ENCODE measurements at regions not wholly inside any gene's neighbourhood (a gene's known extent, or its start where the extent isn't known, plus 50 kb on each side); places are given as distances from the start of the nearest gene placed in this dataset.

- WGBS: 76% methylated on average over 3 of the region's 3 CpGs
- no peaks in the 10 kb centered on the region for H3K4me1 ChIP-seq
- H3K36me3 ChIP-seq: no peaks in the 10 kb centered on the region
Observed at GRCh38 chr7:68020102-68020501, 1023.5 kb downstream of the TYW1 start.

GRCh38 chr7:68025369-68025768, 1028.7 kb downstream of the TYW1 start:
- no peaks in the 10 kb centered on the region for H3K4me1 ChIP-seq
- H3K27me3 ChIP-seq: no peaks in the 10 kb centered on the region
- no peak for TF ChIP-seq POLR2AphosphoS5 (IDR thresholded peaks at IDR 0.05)
- no peak for TF ChIP-seq POLR2A (IDR thresholded peaks at IDR 0.05)
- TF ChIP-seq, protein P1, sequence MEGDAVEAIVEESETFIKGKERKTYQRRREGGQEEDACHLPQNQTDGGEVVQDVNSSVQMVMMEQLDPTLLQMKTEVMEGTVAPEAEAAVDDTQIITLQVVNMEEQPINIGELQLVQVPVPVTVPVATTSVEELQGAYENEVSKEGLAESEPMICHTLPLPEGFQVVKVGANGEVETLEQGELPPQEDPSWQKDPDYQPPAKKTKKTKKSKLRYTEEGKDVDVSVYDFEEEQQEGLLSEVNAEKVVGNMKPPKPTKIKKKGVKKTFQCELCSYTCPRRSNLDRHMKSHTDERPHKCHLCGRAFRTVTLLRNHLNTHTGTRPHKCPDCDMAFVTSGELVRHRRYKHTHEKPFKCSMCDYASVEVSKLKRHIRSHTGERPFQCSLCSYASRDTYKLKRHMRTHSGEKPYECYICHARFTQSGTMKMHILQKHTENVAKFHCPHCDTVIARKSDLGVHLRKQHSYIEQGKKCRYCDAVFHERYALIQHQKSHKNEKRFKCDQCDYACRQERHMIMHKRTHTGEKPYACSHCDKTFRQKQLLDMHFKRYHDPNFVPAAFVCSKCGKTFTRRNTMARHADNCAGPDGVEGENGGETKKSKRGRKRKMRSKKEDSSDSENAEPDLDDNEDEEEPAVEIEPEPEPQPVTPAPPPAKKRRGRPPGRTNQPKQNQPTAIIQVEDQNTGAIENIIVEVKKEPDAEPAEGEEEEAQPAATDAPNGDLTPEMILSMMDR (IDR thresholded peaks at IDR 0.05): no peak
- TF ChIP-seq EP300 (IDR thresholded peaks at IDR 0.05): no peak
- H3K27ac ChIP-seq: no peak overlapping the region
- no peak for DNase-seq (ENCODE audit: low spot score in 2 of 2)
- H3K36me3 ChIP-seq: no peaks in the 10 kb centered on the region
- H3K9me3 ChIP-seq: no peaks in the 10 kb centered on the region
- no peak overlapping the region for H3K4me3 ChIP-seq

More at GRCh38 chr7:68020102-68020501, 1023.5 kb downstream of the TYW1 start:
- DNase-seq (ENCODE audit: low spot score in 2 of 2): no peak
- Histone ChIP-seq H3K9me3 (no peaks in the 10 kb centered on the region), H3K4me3 (no peak overlapping the region), H3K27me3 (no peaks in the 10 kb centered on the region), H3K27ac (no peak overlapping the region)
- TF ChIP-seq POLR2A (IDR thresholded peaks at IDR 0.05) (no peak), EP300 (IDR thresholded peaks at IDR 0.05) (no peak), POLR2AphosphoS5 (IDR thresholded peaks at IDR 0.05) (no peak)
- TF ChIP-seq, protein P1 (IDR thresholded peaks at IDR 0.05): no peak

GRCh38 chr7:68030530-68030929, 1033.9 kb downstream of the TYW1 start:
- no peaks in the 10 kb centered on the region for H3K36me3 ChIP-seq
- no peak overlapping the region for H3K4me3 ChIP-seq
- no peaks in the 10 kb centered on the region for H3K9me3 ChIP-seq
- H3K27ac ChIP-seq: no peak overlapping the region
- TF ChIP-seq, protein P1 (IDR thresholded peaks at IDR 0.05): no peak
- TF ChIP-seq POLR2A (IDR thresholded peaks at IDR 0.05) (no peak), EP300 (IDR thresholded peaks at IDR 0.05) (no peak), POLR2AphosphoS5 (IDR thresholded peaks at IDR 0.05) (no peak)
- no peaks in the 10 kb centered on the region for H3K4me1 ChIP-seq
- peak in 1 of 2 donors; percentile 37 for DNase-seq (ENCODE audit: low spot score in 2 of 2)
- H3K27me3 ChIP-seq: no peaks in the 10 kb centered on the region
- whole genome bisulfite sequencing: 75% methylated on average over 3 of the region's 3 CpGs

DNA sequence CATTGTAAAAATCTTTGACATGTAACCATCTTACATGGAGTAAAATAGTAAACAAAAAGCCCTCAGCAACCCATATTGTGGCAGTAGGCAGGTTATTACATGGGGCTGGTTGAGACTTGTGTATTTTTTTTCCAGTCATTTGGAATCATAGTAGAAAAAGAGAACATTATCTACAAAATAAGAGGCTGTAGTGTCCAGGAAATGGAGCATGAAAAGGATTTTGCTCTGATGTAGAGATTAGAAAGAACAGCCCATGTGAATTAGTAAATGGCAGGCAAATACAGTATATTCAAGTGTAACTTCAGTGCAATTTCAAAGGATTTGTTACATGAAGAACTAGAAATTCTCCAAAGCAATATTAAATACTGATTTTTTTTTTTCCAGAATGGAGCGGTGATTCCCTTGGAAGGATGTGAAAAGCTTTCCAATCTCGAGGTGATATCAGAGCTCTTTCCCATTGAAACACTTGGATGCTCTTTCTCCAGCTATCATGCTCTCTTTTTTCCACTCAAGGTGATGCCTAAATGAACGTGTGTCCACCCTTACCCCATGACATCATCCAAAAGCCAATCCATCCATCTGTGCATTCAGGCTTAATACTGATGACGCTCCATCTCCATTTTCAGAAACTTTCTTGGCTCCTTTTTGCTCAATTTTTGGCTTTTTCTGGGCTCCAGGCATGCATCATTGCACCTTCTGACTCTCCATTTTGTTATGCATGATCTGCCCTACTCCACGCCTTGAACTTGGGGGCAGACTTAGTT, 1034.7 kb downstream of the TYW1 start:
- Histone ChIP-seq H3K36me3 (no peaks in the 10 kb centered on the region), H3K27me3 (no peaks in the 10 kb centered on the region), H3K4me1 (no peaks in the 10 kb centered on the region), H3K27ac (no peak overlapping the region), H3K9me3 (no peaks in the 10 kb centered on the region), H3K4me3 (no peak overlapping the region)
- WGBS: 59% methylated on average over 5 of the region's 5 CpGs
- DNase-seq (ENCODE audit: low spot score in 2 of 2): no peak
- TF ChIP-seq POLR2A (IDR thresholded peaks at IDR 0.05) (no peak), EP300 (IDR thresholded peaks at IDR 0.05) (no peak), POLR2AphosphoS5 (IDR thresholded peaks at IDR 0.05) (no peak)
- TF ChIP-seq, protein P1 (IDR thresholded peaks at IDR 0.05): no peak

DNA sequence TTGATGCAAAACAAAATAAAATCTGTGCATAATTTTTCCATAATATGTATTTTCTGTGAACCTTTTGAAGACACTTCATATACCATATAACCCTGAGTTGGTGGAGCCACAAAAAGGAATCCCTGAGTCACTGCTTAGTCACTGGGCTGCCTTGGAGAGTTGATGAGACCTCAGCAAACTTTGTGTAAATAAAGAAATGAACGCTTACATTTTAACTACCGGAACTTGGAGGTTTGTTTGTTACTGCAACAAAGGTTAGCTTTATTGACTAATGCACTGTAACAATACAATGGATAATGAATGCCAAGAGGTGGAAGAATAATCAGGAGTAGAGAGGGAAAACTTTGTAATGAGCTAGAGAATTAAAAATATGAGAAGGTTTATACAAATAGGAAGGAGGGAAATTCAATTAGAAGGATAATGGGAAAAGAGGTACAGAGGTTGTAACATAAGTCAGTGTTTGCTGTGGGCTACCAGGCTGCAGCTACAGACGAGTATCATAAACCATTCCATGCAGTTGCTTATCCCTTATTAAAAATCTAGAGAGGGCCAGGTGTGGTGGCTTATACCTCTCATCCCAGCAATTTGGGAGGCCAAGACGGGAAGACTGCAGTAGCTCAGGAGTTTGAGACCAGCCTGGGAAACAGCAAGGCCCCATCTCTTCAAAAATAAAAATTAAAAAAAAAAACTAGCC, 1042.1 kb downstream of the TYW1 start:
- no peak for DNase-seq (ENCODE audit: low spot score in 2 of 2)
- WGBS: 73% methylated on average over 4 of the region's 4 CpGs
- TF ChIP-seq POLR2A (IDR thresholded peaks at IDR 0.05): no peak
- TF ChIP-seq, protein P1 (IDR thresholded peaks at IDR 0.05): no peak
- TF ChIP-seq EP300 (IDR thresholded peaks at IDR 0.05): no peak
- TF ChIP-seq POLR2AphosphoS5 (IDR thresholded peaks at IDR 0.05): no peak
- no peaks in the 10 kb centered on the region for H3K27me3 ChIP-seq
- no peaks in the 10 kb centered on the region for H3K4me1 ChIP-seq
- H3K27ac ChIP-seq: no peak overlapping the region
- no peaks in the 10 kb centered on the region for H3K36me3 ChIP-seq
- H3K9me3 ChIP-seq: no peaks in the 10 kb centered on the region
- H3K4me3 ChIP-seq: no peak overlapping the region
